ENCODE measurements at regions not wholly inside any gene's neighbourhood (a gene's known extent, or its start where the extent isn't known, plus 50 kb on each side); places are given as distances from the start of the nearest gene placed in this dataset.

GRCh38 chr16:54212893-54213292 lies 73.7 kb downstream of the IRX3 start:
- Histone ChIP-seq H3K9me2 (replicated peaks; ENCODE audit: low read depth, low read length) (no peaks in the 10 kb centered on the region), H3K9ac (ENCODE audit: low read depth, low read length, poor library complexity, severe bottlenecking) (no peak overlapping the region), H3K4me1 (ENCODE audit: insufficient read depth, low read length, poor library complexity, severe bottlenecking) (no peaks in the 10 kb centered on the region), H3K36me3 (ENCODE audit: insufficient read depth, low read length) (no peaks in the 10 kb centered on the region), H4K20me1 (ENCODE audit: insufficient read depth, low read length, poor library complexity, severe bottlenecking) (no peaks in the 10 kb centered on the region), H3K4me3 (ENCODE audit: low read length, poor library complexity, severe bottlenecking) (no peak overlapping the region), H2AFZ (ENCODE audit: low read length) (no peak overlapping the region), H3K27me3 (ENCODE audit: insufficient read depth, low read length, poor library complexity, severe bottlenecking) (no peaks in the 10 kb centered on the region), H3K4me2 (ENCODE audit: low read depth, low read length, poor library complexity, severe bottlenecking) (no peak overlapping the region), H3F3A (ENCODE audit: low read depth) (no peaks in the 10 kb centered on the region), H3K9me3 (ENCODE audit: insufficient read depth, low read depth, low read length) (no peaks in the 10 kb centered on the region), H3K79me2 (ENCODE audit: insufficient read depth, low read length) (no peaks in the 10 kb centered on the region)
- TF ChIP-seq EZH2phosphoT487 (IDR thresholded peaks at IDR 0.05; ENCODE audit: borderline replicate concordance) (no peak), CTCF (conservative IDR thresholded peaks at IDR 0.05; ENCODE audit: low read length) (no peak)

GRCh38 chr16:54211203-54211602 lies 75.4 kb downstream of the IRX3 start:
- H3K36me3 ChIP-seq (ENCODE audit: insufficient read depth, low read length): no peaks in the 10 kb centered on the region
- no peaks in the 10 kb centered on the region for H3K9me3 ChIP-seq (ENCODE audit: insufficient read depth, low read depth, low read length)
- no peak for TF ChIP-seq EZH2phosphoT487 (IDR thresholded peaks at IDR 0.05; ENCODE audit: borderline replicate concordance)
- no peak for TF ChIP-seq CTCF (conservative IDR thresholded peaks at IDR 0.05; ENCODE audit: low read length)
- H3K4me2 ChIP-seq (ENCODE audit: low read depth, low read length, poor library complexity, severe bottlenecking): no peak overlapping the region
- H3K27me3 ChIP-seq (ENCODE audit: insufficient read depth, low read length, poor library complexity, severe bottlenecking): no peaks in the 10 kb centered on the region
- no peaks in the 10 kb centered on the region for H3K79me2 ChIP-seq (ENCODE audit: insufficient read depth, low read length)
- H2AFZ ChIP-seq (ENCODE audit: low read length): no peak overlapping the region
- no peaks in the 10 kb centered on the region for H3K9me2 ChIP-seq (replicated peaks; ENCODE audit: low read depth, low read length)
- no peaks in the 10 kb centered on the region for H3F3A ChIP-seq (ENCODE audit: low read depth)
- H3K4me3 ChIP-seq (ENCODE audit: low read length, poor library complexity, severe bottlenecking): no peak overlapping the region
- no peaks in the 10 kb centered on the region for H3K4me1 ChIP-seq (ENCODE audit: insufficient read depth, low read length, poor library complexity, severe bottlenecking)
- no peak overlapping the region for H3K9ac ChIP-seq (ENCODE audit: low read depth, low read length, poor library complexity, severe bottlenecking)
- no peaks in the 10 kb centered on the region for H4K20me1 ChIP-seq (ENCODE audit: insufficient read depth, low read length, poor library complexity, severe bottlenecking)

- no peak for TF ChIP-seq CTCF (conservative IDR thresholded peaks at IDR 0.05; ENCODE audit: low read length)
- TF ChIP-seq EZH2phosphoT487 (IDR thresholded peaks at IDR 0.05; ENCODE audit: borderline replicate concordance): no peak
- Histone ChIP-seq H3K4me2 (ENCODE audit: low read depth, low read length, poor library complexity, severe bottlenecking) (no peak overlapping the region), H2AFZ (ENCODE audit: low read length) (no peak overlapping the region), H3K4me1 (ENCODE audit: insufficient read depth, low read length, poor library complexity, severe bottlenecking) (no peaks in the 10 kb centered on the region), H3K9ac (ENCODE audit: low read depth, low read length, poor library complexity, severe bottlenecking) (no peak overlapping the region), H3K9me3 (ENCODE audit: insufficient read depth, low read depth, low read length) (no peaks in the 10 kb centered on the region), H4K20me1 (ENCODE audit: insufficient read depth, low read length, poor library complexity, severe bottlenecking) (no peaks in the 10 kb centered on the region), H3K27me3 (ENCODE audit: insufficient read depth, low read length, poor library complexity, severe bottlenecking) (no peaks in the 10 kb centered on the region), H3K9me2 (replicated peaks; ENCODE audit: low read depth, low read length) (no peaks in the 10 kb centered on the region), H3K79me2 (ENCODE audit: insufficient read depth, low read length) (no peaks in the 10 kb centered on the region), H3K36me3 (ENCODE audit: insufficient read depth, low read length) (no peaks in the 10 kb centered on the region), H3K4me3 (ENCODE audit: low read length, poor library complexity, severe bottlenecking) (no peak overlapping the region), H3F3A (ENCODE audit: low read depth) (no peaks in the 10 kb centered on the region)
Observed at GRCh38 chr16:54210452-54211125, 76.0 kb downstream of the IRX3 start.
